HG03039 (cell line): ENCODE measurements at regions not wholly inside any gene's neighbourhood (a gene's known extent, or its start where the extent isn't known, plus 50 kb on each side); places are given as distances from the start of the nearest gene placed in this dataset.
"Not testable (repeated sequence)": the region's sequence is repeated elsewhere in the genome, so short reads cannot be mapped to it uniquely, and the experiment has no call there.

Experiments
- ATAC-seq: cut with Tn5 transposase; IDR thresholded peaks from one replicate; pipeline ENCODE4 v1.9.1; 2021; ENCODE audit warnings: mild to moderate bottlenecking, moderate library complexity; ENCODE audit not compliant: unreplicated experiment

DNA sequence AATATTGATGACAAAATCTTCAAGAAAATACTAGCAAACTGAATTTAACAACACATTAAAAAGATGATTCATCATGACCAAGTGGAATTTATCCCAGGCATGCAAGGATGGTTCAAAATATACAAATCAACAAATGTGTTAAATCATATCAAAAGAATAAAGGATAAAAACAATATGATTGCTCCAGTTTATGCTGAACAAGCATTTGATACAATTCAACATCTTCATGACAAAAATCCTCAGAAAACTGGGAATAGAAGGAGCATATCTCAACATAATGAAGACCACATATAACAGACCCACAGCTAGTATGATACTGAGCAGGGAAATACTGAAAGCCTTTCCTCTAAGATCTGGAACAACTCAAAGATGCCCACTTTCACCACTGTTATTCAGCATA lies 352.3 kb downstream of the PYDC2 start:
- no peak for ATAC-seq

DNA sequence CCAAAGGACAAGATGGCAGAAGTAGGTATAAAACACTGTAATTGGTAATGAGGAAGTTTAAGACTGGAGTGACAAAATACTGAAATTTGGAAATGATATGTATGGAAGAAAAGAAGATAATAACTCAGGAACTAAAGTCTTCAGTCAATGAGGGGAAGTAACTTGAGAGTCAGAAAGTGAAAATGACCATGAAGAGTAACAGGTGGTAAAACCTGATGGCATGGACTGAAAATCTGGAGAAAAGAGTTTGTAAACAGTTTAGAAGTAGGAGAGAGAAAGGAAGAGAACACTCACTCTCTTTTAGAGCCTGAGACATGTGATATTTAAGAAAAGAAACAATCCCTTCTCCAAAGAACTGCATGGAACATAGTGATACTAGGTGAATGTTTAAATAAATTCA lies 387.9 kb downstream of the PYDC2 start:
- ATAC-seq, result no peak

DNA sequence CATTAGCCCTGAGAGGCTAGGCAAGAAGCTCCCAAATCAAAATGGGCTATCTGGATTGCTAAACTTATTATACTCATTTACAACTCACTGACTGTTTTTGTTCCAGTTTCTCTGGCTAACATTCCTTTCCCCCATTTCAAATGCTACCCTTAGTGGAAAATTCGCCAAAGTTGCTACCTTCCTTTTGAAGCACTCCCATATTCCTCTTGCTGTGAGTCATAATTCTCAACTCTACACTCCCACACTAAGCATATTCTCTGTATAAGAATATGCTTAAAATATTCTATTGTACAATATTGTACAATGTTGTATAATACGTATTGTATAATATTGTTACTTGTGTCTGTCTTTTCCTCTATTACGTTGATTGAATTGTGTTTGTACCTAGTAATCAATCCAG lies 398.6 kb downstream of the PYDC2 start:
- no peak for ATAC-seq

DNA sequence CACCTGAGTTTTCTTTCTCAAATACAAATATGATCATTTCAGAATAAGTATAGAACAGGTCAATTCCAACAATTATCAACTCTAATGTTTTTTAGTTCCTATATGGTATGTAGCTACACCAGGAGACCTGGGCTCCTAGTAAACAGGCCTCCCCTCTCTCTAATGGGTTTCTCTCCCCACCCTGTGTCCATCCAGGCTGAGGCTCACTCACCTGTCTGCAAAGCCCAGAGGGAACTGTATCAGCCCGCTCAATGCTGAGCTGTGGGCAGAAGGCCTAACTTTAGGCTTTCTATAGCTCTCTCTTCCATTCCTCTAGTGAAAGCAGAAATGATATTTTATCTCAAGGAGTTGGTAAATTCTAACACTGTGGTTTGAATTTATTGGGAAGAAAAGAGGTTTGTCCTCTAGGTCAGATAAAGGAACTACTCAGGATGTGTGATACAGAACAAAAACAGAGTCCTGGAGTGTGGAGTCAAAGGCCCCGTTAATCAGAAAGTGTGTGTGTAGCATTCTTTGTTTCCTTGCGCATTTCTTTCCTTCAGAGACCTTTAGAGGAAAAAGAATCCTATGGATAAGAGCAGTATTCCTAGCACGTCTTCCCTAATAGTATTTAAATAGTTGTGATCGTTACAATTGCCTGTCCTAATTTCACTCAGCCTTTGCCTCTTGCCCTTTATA lies 408.9 kb downstream of the PYDC2 start:
- no peak for ATAC-seq

DNA sequence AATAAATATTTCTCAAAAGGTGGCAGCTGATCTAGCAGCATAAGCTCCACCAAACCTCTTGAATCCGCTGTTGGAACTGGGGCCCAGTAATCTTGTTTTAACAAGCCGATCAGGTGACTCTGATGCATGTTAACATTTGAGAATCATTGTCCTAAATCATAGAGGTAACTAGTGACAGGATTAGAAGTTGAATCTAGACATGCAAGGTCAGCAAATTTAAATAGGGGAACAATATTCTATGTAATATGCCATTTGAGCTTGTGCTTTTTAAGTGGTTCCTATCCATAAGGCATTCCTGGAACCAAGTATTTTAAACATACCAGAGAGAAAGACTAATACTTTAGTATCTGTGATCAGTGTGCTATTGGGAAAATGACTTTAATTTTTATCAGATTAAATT lies 412.8 kb downstream of the PYDC2 start:
- ATAC-seq, result no peak

DNA sequence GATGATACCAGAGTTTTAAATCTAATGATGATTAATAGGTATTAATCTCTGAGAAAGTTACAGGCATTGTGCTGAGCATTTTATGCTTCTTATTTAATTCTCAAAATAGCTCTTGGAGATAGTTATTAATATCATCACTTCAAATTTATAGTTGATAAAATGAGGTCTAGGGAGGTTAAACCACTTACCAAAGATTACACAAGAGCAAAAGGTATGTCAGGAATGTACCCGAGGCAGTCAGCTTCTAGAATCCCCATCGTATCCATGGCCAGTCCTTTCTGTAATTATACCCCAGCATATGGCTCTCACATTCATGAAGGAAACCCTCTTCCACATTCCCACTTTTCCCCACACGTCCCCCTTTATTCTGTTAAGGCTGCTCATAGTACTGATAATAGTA lies 421.3 kb downstream of the PYDC2 start:
- ATAC-seq, result no peak

DNA sequence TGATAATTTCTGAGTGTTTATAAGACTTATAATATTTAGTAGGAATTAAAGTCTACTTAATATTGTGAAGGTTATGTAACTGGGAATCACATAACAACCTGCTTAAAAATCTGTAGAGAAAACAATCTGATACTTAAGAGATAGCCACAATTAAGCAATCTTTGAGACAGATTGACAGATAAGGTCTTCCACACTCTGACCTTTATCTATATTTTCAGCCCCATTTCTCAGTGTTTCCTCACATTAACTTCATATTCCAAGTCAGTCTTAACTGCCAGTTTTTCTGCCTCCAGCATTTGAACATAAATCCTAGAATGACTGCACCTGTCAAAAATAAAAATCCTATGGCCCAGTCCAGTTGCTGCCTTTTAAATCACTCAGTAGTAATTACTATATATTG lies 423.2 kb downstream of the PYDC2 start:
- ATAC-seq, result no peak

DNA sequence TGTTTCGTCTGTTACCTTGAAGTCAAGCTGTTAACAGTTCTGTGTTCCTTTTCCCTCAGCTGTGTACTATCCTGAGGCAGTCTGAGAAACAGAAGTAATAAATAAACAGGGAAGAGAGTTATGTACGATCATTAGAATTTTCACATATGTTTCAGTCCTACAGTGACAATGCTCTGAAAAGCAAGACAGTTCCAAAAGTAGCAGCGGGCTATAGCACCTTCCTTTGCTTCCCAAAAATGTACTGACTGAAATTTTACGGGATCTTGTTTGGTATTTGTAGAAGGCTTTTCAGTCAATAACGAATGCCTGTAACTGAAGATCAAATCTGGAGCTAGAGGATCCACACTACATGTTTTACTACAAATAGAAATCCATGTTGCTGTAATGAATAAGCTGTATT lies 428.1 kb downstream of the PYDC2 start:
- ATAC-seq, result no peak

DNA sequence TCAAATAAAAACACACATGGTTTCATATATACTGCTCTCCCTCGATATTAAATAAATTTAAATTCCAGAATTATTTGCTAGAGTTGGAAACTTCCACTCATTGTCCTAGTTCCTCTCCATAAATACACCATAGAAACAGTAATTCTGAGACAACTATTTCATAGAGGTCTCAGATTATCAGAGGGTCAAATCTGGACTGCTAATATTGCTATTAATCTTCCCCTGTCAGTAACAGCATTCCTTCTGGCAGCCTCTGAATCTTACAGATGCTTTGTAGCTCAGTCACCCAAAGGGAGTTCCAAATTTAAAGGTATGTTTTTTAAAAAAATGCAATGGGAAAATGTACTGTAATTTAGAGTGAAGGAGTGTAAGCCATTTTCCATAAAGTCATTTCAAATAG lies 428.8 kb downstream of the PYDC2 start:
- no peak for ATAC-seq

DNA sequence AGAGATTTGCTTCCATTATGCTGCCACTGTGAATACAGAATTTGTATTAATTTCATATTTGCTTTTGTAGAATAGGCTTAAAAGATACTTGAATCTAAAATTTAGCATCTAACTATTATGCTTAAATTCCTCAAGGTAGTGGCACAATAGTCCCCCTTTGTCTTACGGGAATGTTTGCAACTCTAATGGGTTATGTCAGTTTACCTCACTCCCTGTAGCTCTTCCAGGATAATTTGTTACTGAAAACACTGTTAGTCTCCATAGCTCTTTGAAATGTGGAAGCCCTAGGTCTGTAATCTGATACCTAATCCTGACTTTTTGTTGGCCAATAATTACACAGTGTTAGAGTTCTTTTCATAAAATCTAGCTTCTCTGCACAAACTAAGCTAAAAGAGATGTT lies 433.4 kb downstream of the PYDC2 start:
- ATAC-seq, result no peak

DNA sequence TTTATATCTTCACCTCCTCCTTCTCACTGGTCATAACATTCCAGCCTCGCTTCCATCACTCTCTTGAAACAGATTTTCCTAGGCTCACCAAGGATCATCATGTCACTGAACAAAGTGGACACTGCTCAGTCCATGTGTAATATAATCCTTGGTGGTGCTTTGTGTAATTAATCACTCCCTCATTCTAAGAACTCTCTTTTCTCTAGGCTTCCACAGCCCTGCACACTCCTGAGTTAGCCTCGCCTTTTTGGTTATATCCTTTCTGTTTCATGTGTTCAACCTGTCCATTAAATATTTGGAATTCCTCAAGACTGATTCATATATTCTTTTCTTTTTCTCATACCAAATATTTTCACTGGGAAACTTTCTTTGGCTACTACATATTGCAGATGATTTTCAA lies 440.8 kb downstream of the PYDC2 start:
- no peak for ATAC-seq

DNA sequence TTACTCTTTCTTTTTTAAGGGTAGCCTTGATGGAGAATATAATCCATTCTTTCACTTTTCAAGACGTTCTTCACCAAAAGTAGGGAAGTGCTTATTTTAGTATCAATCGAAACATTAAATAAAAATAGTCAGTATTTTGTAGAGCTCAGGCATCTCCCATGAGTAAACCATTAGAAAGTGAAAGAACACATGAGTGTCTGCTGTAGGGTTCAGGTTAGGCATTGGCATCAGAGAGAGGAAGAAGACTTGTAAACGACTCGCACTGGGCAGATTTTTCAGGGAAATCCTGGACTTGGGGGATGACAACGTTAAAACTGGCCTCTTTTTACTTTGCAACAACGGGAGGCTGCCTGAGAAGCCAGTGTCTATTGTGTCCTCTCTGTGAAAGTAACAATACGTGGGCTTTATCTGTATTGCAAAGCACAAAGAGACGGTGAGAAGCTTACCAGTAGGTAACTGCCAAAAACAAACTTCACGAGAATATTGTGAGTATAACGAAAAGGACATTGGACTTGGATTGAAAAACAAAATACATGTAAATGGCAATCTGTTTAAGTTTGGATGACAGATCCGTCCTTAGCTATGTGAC lies 451.7 kb downstream of the PYDC2 start:
- no peak for ATAC-seq

DNA sequence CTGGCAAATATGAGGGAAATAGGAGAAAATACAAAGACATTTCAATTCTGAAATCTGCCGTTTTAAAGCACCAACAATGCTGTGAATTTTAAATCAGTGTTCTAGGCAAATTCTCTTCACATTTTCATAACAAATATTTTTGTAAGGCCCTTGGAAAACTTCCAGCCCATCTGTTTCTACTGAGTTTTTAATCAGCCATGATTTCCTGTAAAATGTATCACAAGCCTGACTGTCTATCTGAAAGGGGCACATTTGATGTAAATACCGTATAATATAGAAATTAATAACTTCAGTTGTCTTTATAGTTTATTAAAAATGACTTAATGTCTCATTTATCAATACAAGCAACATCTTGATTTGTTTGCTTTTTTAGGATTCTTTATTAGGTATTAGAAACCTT lies 454.7 kb downstream of the PYDC2 start:
- ATAC-seq, result no peak

DNA sequence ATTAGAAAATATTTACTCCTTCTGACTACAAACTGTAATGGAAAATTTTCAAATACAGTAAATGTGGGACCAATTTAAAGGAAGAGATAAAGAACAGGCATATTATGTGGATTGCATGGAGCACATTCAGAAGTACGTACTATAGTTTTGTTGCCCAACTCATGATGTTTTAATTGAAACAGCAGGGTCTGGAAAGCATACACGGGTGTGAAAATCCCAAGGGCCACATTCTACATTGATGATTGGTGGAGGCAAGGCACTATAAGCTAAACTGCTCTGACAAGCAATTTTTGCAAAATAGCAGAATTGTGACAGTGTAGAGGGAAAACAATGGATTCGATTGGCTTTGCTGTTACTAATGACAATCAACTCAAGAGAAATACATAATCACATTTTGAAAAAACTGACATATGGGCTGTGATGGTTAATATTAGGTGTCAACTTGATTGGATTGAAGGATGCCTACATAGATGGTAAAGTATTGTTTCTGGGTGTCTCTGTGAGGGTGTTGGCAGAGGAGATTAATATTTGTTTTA lies 458.6 kb downstream of the PYDC2 start:
- ATAC-seq, result no peak

DNA sequence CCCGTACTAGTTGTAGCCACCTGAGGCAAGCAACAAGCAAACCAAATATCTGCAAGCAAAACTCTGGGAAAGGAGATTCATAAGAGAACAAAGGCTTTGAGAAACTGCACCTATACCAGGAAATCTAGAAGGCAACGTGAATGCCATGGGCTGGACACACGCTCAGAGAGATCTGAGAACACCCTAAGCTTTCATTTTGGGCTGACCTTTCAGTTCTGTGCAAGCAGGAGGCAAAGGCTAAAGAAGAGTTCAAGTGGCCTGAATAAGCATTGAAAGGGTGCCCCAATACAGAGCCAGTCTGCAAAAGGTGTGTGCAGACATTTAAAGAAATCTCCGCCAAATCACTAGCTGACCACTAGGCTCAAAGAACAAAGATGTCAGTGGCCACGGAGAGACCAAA lies 461.6 kb downstream of the PYDC2 start:
- no peak for ATAC-seq

DNA sequence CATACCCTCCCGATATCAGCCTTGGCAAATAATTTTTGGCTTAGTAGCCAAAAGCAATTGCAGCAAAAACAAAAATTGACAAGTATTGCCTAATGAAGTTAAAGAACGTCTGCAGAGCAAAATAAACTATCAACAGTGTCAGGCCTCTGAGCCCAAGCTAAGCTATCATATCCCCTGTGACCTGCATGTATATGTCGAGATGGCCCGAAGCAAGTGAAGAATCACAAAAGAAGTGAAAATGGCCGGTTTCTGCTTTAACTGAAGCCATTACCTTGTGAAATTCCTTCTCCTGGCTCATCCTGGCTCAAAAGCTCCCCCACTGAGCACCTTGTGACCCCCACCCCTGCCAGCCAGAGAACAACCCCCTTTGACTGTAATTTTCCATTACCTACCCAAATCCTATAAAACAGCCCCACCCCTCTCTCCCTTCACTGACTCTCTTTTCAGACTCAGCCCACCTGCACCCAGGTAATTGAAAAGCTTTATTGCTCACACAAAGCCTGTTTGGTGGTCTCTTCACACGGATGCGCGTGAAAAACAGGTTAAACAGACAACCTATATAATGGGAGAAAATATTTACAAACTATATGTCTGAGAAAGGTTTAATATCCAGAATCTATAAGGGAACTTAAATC lies 466.3 kb downstream of the PYDC2 start:
- ATAC-seq, result not testable (repeated sequence)

DNA sequence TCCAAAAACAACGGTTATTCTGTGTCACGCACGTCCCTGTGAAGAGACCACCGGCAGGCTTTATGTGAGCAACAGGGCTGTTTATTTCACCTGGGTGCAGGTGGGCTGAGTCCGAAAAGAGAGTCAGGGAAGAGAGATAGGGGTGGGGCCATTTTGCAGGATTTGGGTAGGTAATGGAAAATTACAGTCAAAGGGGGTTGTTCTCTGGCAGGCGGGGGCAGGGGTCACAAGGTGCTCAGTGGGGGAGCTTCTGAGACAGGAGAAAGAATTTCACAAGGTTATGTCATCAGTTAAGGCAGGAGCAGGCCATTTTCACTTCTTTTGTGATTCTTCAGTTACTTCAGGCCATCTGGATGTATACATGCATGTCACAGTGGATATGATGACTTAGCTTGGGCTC lies 467.0 kb downstream of the PYDC2 start:
- ATAC-seq, result not testable (repeated sequence)

DNA sequence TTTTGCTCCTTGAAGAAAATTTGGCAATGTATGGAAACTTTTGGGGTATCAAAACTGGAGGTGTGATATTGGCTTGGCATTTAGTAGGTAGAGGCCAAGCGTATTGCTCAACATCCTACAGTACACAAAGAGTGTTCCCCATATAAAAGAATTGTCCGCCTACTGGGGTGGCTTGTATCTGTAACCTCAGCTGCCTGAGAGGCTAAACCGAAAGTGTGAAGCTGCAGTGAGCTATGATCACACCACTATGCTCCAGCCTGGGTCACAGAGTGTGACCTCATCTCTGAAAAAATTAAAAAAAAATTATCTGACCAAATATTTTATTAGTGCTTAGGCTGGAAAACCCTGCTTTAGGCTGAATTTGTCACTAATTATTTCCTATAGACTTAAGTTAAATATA lies 483.9 kb downstream of the PYDC2 start:
- no peak for ATAC-seq

DNA sequence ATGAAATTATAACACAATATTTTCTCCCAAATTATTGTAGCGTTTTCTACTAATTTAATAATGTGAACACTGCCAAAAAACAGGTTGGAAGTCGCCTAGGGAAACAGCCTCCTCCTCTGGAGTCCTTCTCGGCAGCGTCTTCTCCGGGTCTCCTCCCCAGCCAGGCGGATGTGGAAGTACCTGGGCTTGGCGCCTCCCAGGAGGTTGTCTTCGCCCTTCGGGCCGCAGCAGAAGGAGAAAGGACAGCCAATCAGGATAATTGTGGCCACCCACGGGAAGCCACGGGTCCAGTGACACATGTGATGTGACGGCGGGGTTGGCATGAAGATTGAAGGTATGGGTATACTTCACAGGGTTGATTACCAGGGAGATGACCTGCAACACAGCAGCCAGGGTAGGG lies 491.2 kb downstream of the PYDC2 start:
- no peak for ATAC-seq

DNA sequence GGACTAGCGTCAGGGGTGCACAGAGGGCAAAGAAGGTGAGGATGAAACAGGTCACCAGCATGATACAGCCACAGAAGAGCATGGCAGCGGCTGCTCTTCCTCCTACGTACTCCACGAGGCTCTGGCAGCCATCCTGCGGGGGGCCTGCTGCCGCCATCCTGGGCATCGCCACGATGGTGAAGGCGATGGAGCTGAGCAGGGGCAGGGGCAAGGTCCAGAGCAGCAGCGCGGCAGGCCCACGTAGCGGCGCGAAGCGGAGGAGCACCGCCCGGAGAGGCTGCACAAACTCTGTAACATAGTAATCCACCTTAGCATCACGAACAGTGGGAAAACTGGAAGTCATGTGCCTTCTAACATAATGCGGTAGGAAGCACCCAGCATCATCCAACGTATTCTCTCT lies 491.6 kb downstream of the PYDC2 start:
- ATAC-seq, result no peak

DNA sequence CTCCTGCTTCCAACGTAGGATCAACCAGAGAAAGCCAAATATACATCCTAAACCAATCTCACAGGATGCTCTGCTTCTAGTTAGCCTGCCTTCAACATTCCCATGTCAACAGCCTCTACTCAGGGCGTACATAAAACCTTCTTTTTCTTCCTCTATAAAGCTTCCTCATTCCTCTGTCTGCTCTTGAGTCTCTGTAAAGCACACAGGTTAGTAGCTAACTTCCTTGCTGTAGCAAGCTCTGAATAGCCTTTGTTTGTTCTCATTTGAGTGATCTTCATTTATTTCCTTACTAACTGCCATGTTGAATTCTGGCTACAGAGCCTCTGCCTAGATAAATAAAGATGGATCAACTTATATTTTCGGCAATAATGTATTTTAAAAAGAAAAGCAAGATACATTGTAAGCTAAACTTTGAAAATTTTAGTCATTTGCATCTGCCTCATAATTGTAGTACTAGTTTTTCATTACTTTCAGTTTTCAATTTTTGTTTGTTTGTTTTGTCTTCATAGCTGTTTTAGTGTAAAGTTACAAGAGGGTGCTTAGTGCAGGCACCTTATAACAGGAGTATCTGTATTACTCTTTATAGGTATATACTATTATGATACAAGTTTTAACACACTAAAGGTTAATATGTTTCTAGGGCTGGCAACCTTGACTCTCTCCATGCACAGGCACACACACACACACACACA lies 498.2 kb downstream of the PYDC2 start:
- no peak for ATAC-seq

DNA sequence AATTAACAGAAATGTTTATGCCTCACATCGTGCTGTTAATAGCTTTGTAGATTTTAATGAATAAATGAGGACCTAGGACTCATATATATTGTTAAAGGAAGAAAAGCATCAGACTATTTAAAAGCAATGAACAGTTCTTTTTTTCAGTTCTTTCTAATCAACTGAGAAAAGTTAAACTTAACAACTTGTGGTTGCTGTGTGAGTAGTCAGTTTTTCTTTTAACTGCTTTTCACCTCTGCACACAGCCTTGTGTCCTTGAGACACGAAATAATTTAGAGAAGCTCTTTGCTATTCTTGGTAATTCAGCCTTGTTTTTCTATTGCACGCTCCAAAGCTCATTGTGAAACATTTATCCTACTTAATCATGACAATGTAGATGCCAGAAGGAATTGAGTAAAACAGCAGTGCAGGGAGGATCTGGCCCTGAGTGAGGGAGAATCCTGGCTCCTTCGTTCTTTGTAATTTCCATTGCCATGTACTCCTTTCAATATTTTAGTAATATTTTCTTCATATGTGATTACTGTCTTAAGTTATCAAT lies 499.0 kb downstream of the PYDC2 start:
- ATAC-seq, result no peak
